ENCODE measurements at regions not wholly inside any gene's neighbourhood (a gene's known extent, or its start where the extent isn't known, plus 50 kb on each side); places are given as distances from the start of the nearest gene placed in this dataset.
"Not testable (repeated sequence)": the region's sequence is repeated elsewhere in the genome, so short reads cannot be mapped to it uniquely, and the experiment has no call there.

- DNase-seq: not testable (repeated sequence)
These were observed 54.8 kb upstream of the FAM90A1 start for GRCh38 chr12:8282181-8282580.

GRCh38 chr12:8285681-8286080 is 58.3 kb upstream of the FAM90A1 start:
- DNase-seq: not testable (repeated sequence)

DNA sequence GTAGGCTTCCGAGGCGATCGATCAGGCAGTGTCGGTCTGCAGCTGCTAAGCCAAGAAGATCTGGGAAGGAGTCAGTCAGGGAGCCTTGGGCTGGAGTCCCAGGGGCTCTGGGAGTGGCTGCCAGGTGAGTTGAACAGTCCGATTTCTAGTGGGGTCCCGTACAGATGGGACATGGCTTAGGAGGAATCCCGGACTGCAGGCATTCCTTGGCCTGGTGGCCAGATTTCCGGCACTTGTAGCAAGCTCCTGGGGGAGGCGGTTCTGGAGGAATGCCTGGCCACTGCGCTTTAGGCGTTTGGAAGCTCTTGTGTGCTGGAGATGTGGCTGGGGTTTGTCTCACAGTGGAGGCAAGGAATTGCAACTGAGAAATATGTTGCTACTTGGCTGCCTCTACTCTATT is 64.3 kb upstream of the FAM90A1 start:
- not testable (repeated sequence) for DNase-seq

DNA sequence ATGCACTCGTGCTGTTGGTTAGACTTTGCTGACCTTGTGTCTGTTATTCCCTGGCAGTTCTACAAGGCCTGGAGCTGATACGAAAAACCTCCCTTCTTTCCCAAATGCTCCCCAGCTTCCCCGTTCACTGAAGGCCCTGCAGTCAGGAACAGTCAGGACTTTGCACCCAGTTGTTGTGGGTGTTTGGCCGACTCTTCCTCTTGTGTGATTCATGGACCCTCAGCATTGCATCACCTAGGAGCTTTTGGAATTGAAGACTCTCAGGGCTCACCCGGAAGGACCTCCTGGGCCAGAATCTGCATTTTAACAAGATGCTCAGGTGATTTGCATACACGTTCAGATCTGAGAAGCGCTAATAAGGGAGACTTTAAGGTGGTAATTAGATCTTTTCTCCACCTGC is 67.2 kb upstream of the FAM90A1 start:
- not testable (repeated sequence) for DNase-seq

DNA sequence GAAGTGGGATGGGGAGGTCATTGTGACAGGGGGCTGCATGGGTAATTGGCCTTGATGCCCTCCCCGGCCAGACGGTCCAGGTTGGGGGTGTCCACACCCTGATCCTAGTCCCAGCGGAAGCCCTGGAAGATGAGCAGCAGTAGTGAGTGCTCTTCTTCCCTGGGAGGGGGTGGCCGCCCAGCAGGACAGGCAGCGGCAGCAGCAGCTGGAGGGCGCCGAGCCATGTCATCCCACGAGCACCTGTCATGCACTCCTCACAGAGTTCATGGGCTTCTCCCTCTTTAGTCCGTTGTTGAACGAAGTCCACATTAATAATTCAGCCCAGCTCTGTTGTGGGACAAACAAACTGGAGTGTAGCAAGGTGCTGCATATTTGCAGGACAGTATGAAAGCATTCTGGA is 81.2 kb upstream of the FAM90A1 start:
- DNase-seq: not testable (repeated sequence)

GRCh38 chr12:8315997-8316396 is 88.6 kb upstream of the FAM90A1 start:
- DNase-seq: not testable (repeated sequence)

- not testable (repeated sequence) for DNase-seq
These were observed 90.3 kb upstream of the FAM90A1 start for GRCh38 chr12:8317675-8318074.

DNA sequence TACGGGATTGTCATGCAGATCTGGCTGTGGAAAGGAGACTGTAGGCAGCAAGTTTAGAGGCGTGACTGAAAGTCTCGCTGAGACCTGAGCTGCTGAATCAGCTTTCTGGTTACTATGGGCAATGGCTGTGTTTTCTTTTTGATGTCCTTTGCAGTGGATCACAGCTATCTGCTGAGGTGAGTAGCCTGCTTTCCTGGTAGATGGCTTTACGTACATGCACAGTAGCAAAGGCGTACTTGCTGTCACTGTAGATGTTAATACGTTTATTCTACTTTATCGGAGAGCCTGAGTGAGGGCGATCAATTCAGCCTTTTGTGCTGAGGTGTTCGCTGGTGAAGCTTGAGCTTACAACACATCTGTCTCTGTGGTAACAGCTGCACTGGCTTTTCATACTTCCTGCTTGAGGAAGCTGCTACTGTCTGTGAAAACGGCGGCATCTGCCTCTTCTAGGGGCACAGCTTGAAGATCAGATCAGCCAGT is 92.9 kb upstream of the FAM90A1 start:
- peak; percentile 45 for DNase-seq

DNA sequence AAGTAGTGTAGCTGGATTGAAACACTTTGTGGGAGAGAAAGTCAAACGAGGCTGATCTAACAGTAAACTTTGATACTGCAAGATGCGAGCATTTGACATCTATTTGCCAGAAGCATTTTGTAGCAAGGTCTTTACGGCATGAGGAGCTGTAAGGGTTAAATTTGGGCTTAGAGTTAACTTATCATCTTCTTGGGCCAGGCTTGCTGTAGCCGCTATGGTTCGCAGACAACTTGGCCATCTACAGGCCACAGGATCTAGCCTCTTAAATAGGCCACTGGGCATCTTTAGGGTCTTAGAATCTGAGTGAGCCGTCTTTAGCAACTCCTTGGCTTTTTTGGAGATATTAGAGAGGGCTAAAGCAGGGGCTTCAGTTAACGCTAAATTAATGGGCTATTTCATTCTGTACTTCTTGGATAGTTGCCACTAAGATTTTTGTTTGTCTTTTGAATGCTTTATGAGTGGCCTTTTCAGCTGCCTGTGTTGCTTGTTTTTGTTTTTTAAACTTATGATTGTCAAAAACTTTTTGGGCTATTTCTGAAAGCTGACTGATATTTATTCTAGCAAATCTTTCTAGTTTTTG is 93.5 kb upstream of the FAM90A1 start:
- DNase-seq: not testable (repeated sequence)

DNA sequence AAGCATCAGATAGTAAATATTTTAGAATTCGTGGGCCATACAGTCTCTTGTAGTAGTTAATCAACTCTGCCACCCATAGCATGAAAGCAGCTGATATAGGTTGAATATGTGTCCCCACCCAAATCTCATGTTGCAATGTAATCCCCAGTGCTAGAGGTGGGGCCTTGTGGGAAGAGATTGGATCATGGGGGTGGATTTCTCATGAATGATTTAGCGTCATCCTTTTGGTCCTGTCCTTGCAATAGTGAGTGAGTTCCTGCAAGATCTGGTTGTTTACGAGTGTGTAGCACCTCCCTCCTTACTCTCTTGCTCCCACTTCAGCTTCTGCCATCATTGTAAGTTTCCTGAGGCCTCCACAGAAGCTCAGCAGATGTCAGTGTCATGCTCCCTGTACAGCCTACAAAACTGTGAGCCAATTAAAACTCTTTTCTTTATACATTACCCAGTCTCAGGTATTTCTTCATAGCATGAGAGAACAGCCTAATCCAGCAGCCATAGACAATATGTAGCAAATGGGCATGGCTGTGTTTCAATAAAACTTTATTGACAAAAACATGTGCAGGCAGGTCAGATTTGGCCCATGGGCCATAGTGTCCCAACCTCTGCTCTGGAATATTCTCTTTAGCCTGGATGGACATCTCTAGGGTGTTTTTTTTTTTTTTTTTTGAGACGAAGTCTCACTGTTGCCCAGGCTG is 97.9 kb upstream of the FAM90A1 start:
- not testable (repeated sequence) for DNase-seq

- DNase-seq: not testable (repeated sequence)
These were observed 101.4 kb upstream of the FAM90A1 start for GRCh38 chr12:8328835-8329234.

- not testable (repeated sequence) for DNase-seq
These were observed 105.0 kb upstream of the FAM90A1 start for GRCh38 chr12:8332373-8332772.

GRCh38 chr12:8351073-8351472 is 104.7 kb upstream of the CLEC6A start:
- DNase-seq: not testable (repeated sequence)

DNA sequence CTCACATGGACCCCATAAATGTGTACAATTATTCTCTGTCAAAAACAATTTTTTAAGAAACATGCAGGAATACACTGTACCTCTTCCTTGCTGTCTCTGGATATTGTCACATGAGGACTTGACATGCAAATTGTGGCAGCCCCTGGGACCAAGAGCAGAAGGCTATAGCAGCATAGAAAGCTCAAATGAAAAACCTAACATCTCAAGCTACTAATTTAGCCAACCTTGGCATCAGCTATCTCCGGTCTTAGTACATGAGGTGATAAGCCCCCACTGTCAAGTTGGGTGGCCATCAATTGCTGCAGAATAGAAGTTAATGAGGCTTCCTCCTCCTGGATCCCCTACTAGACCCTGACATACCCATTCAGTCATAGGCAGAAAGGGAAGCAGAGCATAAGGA is 101.0 kb upstream of the CLEC6A start:
- DNase-seq: not testable (repeated sequence)

DNA sequence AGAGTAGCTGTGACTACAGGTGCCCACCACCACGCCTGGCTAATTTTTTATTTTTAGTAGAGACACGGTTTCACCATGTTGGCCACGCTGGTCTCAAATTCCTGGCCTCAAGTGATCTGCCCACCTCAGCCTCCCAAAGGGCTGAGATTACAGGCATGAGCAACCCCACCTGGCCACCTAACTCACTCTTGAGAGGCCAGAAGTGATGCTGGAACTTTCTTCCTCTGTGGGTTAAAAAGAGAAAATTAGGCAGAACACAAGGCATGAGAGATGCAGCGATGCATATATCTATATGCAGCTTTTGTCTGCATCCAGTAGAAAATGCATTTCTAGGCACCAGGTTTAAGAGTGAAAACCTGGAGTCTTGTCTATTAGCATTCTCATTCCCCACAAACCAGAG is 100.2 kb upstream of the CLEC6A start:
- DNase-seq: not testable (repeated sequence)

- DNase-seq: not testable (repeated sequence)
These were observed 82.0 kb upstream of the CLEC6A start for GRCh38 chr12:8373744-8374143.

GRCh38 chr12:8375122-8375521 is 80.6 kb upstream of the CLEC6A start:
- DNase-seq: not testable (repeated sequence)

GRCh38 chr12:8377756-8378155 is 78.0 kb upstream of the CLEC6A start:
- DNase-seq: not testable (repeated sequence)

DNA sequence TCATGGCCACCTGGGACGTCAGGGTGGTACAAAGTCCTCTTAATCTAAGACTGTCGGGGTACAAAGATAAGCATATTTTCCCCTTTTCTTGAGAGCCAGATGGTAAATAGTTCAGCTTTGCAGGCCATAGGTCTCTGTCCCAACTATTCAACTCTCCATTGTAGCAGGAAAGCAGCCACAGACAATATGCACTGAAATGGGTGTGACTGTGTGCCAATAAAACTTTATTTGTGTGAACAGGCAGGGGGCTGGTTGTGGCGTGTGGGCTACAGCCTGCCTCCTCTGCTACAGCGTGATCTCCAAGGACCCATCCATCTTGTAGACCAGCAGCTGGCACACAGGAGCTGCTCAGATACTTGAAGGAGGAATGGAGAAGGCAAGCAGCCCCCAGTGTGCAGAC is 73.2 kb upstream of the CLEC6A start:
- DNase-seq: not testable (repeated sequence)

- not testable (repeated sequence) for DNase-seq
These were observed 71.1 kb upstream of the CLEC6A start for GRCh38 chr12:8384686-8385085.

DNA sequence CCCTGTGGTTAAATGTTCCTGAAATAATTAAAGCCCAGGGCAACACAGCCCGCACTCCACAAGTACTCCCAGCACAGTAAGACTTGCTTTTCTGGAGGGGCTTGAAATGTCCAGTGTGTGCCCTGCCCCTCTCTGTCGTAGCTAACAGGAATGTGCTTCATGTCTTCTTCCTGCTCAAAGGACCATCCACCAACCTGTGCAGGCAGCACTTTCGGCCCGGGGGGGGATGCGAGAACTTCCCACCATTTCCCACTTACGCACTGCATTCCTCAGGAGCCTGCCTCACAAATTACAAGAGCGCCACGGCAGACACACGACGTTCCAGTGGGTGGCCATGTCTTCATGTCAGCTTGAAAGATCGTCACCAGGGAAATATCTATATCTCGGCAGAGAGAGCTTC is 70.3 kb upstream of the CLEC6A start:
- not testable (repeated sequence) for DNase-seq

- not testable (repeated sequence) for DNase-seq
These were observed 69.1 kb upstream of the CLEC6A start for GRCh38 chr12:8386661-8387060.

- DNase-seq: not testable (repeated sequence)
These were observed 66.5 kb upstream of the CLEC6A start for GRCh38 chr12:8389296-8389695.

GRCh38 chr12:8390001-8390777 is 65.6 kb upstream of the CLEC6A start:
- peak; percentile 84 for DNase-seq

All from stimulated activated CD4-positive, alpha-beta T cell treated with anti-CD3 and anti-CD28 coated beads, Interleukin-4, amount 100 ng/mL, for 24 hours (primary cell).